ENCODE measurements at regions not wholly inside any gene's neighbourhood (a gene's known extent, or its start where the extent isn't known, plus 50 kb on each side); places are given as distances from the start of the nearest gene placed in this dataset.
A peak's percentile ranks its signal among the peaks of the same experiment; 100 is the strongest.

DNA sequence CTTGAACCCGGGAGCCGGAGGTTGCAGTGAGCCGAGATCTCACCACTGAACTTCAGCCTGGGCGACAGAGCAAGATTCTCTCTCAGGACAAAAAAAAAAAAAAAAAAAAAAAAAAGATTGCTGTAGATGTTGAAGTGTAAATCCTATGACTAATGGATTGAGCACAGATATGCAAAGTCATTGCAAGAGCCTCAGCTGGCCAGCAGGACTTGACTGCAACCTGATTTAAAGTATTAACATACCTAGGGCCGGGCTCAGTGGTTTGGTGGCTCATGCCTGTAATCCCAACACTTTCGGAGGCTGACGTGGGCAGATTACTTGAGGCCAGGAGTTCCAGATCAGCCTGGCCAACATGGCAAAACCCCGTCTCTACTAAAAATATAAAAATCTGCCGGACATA is 69.6 kb upstream of the EPCAM start:
- H4K91ac ChIP-seq (ENCODE audit: low read depth, low read length): no peak overlapping the region
- no peaks in the 10 kb centered on the region for H3K9me3 ChIP-seq (ENCODE audit: insufficient read depth, low read depth, low read length)
- H2BK12ac ChIP-seq (ENCODE audit: low read length): no peak overlapping the region
- DNase-seq: peak; percentile 78 to 85
- H3K4ac ChIP-seq (ENCODE audit: low read depth, low read length): no peak overlapping the region
- no peak overlapping the region for H2AFZ ChIP-seq (ENCODE audit: insufficient read depth, low read length, poor library complexity)
- H3K27me3 ChIP-seq (ENCODE audit: insufficient read depth, low read length): no peaks in the 10 kb centered on the region
- H3K23ac ChIP-seq (ENCODE audit: low read length): no peak overlapping the region
- H4K12ac ChIP-seq (ENCODE audit: low read depth, low read length): no peak overlapping the region
- H2BK120ac ChIP-seq (ENCODE audit: insufficient read depth, low read length, poor library complexity): no peak overlapping the region
- no peak overlapping the region for H3K14ac ChIP-seq (ENCODE audit: low read length)
- H3K27ac ChIP-seq (ENCODE audit: low read depth, low read length): no peak overlapping the region
- H3K18ac ChIP-seq (ENCODE audit: low read length): no peak overlapping the region
- no peak overlapping the region for H2BK5ac ChIP-seq (ENCODE audit: low read depth, low read length, poor library complexity)
- no peaks in the 10 kb centered on the region for H3K36me3 ChIP-seq (ENCODE audit: control insufficient read depth in 1 of 2, insufficient read depth in 2 of 2, low read length in 2 of 2)
- no peak overlapping the region for H2AK5ac ChIP-seq (ENCODE audit: low read length)
- no peak overlapping the region for H4K8ac ChIP-seq (ENCODE audit: low read depth, low read length)
- H3K9ac ChIP-seq (ENCODE audit: low read length): no peak overlapping the region
- no peak overlapping the region for H3K4me3 ChIP-seq (ENCODE audit: low read depth, low read length)
- no peak overlapping the region for H3K4me2 ChIP-seq (ENCODE audit: low read length)
- WGBS (ENCODE audit: extremely low coverage, insufficient coverage, insufficient read length): no CpG with 5 or more reads among the region's 9 CpGs
- H3K79me1 ChIP-seq (ENCODE audit: low read length): no peaks in the 10 kb centered on the region
- no peaks in the 10 kb centered on the region for H3K79me2 ChIP-seq (ENCODE audit: control insufficient read depth, insufficient read depth, low read length, poor library complexity)
- no peaks in the 10 kb centered on the region for H3K4me1 ChIP-seq (ENCODE audit: control insufficient read depth in 1 of 2, insufficient read depth in 2 of 2, low read length in 2 of 2)

DNA sequence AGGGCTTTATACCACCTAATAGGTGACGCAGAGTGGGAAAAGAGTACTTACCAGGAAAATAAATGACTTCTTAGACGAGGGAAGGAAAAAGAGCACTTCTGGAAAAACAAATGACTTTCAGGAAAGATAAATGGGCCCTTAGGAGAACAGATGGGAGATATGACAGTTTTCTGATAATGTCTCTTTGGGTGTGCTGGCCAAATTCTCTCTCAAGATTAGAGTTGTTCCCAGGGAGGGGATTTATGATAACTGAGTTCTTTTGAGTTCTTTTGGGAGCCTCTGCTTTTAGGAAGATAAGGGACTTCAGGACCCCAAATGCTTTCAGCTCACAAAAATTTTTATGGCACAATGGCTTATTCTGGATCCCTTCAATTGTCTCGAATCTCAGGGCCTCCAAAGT is 70.3 kb upstream of the EPCAM start:
- no peaks in the 10 kb centered on the region for H3K79me2 ChIP-seq (ENCODE audit: control insufficient read depth, insufficient read depth, low read length, poor library complexity)
- no peaks in the 10 kb centered on the region for H3K4me1 ChIP-seq (ENCODE audit: control insufficient read depth in 1 of 2, insufficient read depth in 2 of 2, low read length in 2 of 2)
- WGBS (ENCODE audit: extremely low coverage, insufficient coverage, insufficient read length): no CpG with 5 or more reads among the region's 3 CpGs
- no peak overlapping the region for H2AK5ac ChIP-seq (ENCODE audit: low read length)
- no peaks in the 10 kb centered on the region for H3K79me1 ChIP-seq (ENCODE audit: low read length)
- H3K18ac ChIP-seq (ENCODE audit: low read length): no peak overlapping the region
- no peak overlapping the region for H2BK5ac ChIP-seq (ENCODE audit: low read depth, low read length, poor library complexity)
- H3K4me3 ChIP-seq (ENCODE audit: low read depth, low read length): no peak overlapping the region
- H3K4ac ChIP-seq (ENCODE audit: low read depth, low read length): no peak overlapping the region
- H4K91ac ChIP-seq (ENCODE audit: low read depth, low read length): no peak overlapping the region
- H4K8ac ChIP-seq (ENCODE audit: low read depth, low read length): no peak overlapping the region
- no peak overlapping the region for H3K9ac ChIP-seq (ENCODE audit: low read length)
- H2AFZ ChIP-seq (ENCODE audit: insufficient read depth, low read length, poor library complexity): no peak overlapping the region
- H3K23ac ChIP-seq (ENCODE audit: low read length): no peak overlapping the region
- no peak overlapping the region for H3K14ac ChIP-seq (ENCODE audit: low read length)
- no peak overlapping the region for H4K12ac ChIP-seq (ENCODE audit: low read depth, low read length)
- no peak for DNase-seq
- no peak overlapping the region for H3K4me2 ChIP-seq (ENCODE audit: low read length)
- no peak overlapping the region for H3K27ac ChIP-seq (ENCODE audit: low read depth, low read length)
- H3K9me3 ChIP-seq (ENCODE audit: insufficient read depth, low read depth, low read length): no peaks in the 10 kb centered on the region
- H2BK12ac ChIP-seq (ENCODE audit: low read length): no peak overlapping the region
- H2BK120ac ChIP-seq (ENCODE audit: insufficient read depth, low read length, poor library complexity): no peak overlapping the region
- H3K27me3 ChIP-seq (ENCODE audit: insufficient read depth, low read length): no peaks in the 10 kb centered on the region
- no peaks in the 10 kb centered on the region for H3K36me3 ChIP-seq (ENCODE audit: control insufficient read depth in 1 of 2, insufficient read depth in 2 of 2, low read length in 2 of 2)

DNA sequence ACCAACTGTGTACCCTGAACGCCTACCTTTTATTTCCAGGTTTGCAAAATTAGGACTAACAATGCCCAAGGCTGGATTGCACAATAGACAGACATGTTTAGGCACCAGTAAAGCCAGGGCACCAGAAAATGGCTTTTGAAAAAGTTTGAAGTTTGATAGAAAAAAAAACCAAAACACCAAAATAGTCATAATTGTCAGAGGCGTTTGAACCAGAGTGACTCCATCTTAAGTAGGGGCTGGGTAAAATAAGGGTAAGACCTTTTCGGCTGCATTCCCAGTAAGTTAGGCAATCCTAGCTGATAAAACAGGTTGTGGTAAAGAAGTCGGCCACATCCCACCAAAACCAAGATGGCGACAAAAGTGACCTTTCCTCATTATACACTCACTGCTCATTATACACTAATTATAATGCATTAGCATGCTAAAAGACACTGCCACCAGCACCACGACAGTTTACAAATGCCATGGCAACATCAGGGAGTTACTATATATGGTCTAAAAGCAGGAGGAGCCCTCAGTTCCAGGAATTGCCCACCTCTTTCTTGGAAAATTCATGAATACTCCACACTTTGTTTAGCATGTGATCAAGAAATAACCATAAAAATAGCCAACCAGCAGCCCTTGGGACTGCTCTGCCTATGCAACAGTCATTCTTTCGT is 71.2 kb upstream of the EPCAM start:
- H2BK5ac ChIP-seq (ENCODE audit: low read depth, low read length, poor library complexity): no peak overlapping the region
- H2AK5ac ChIP-seq (ENCODE audit: low read length): no peak overlapping the region
- no peaks in the 10 kb centered on the region for H3K36me3 ChIP-seq (ENCODE audit: control insufficient read depth in 1 of 2, insufficient read depth in 2 of 2, low read length in 2 of 2)
- H3K27ac ChIP-seq (ENCODE audit: low read depth, low read length): no peak overlapping the region
- no peak overlapping the region for H3K18ac ChIP-seq (ENCODE audit: low read length)
- no peak overlapping the region for H3K4me2 ChIP-seq (ENCODE audit: low read length)
- H4K12ac ChIP-seq (ENCODE audit: low read depth, low read length): no peak overlapping the region
- H3K14ac ChIP-seq (ENCODE audit: low read length): no peak overlapping the region
- WGBS (ENCODE audit: extremely low coverage, insufficient coverage, insufficient read length): no CpG with 5 or more reads among the region's 7 CpGs
- H2BK120ac ChIP-seq (ENCODE audit: insufficient read depth, low read length, poor library complexity): no peak overlapping the region
- no peaks in the 10 kb centered on the region for H3K9me3 ChIP-seq (ENCODE audit: insufficient read depth, low read depth, low read length)
- H3K27me3 ChIP-seq (ENCODE audit: insufficient read depth, low read length): no peaks in the 10 kb centered on the region
- no peak overlapping the region for H3K4ac ChIP-seq (ENCODE audit: low read depth, low read length)
- DNase-seq: peak in 1 of 2 donors; percentile 36
- H3K9ac ChIP-seq (ENCODE audit: low read length): no peak overlapping the region
- H2AFZ ChIP-seq (ENCODE audit: insufficient read depth, low read length, poor library complexity): no peak overlapping the region
- H3K79me2 ChIP-seq (ENCODE audit: control insufficient read depth, insufficient read depth, low read length, poor library complexity): no peaks in the 10 kb centered on the region
- H3K79me1 ChIP-seq (ENCODE audit: low read length): no peaks in the 10 kb centered on the region
- no peak overlapping the region for H2BK12ac ChIP-seq (ENCODE audit: low read length)
- H3K23ac ChIP-seq (ENCODE audit: low read length): no peak overlapping the region
- no peak overlapping the region for H3K4me3 ChIP-seq (ENCODE audit: low read depth, low read length)
- H3K4me1 ChIP-seq (ENCODE audit: control insufficient read depth in 1 of 2, insufficient read depth in 2 of 2, low read length in 2 of 2): no peaks in the 10 kb centered on the region
- H4K91ac ChIP-seq (ENCODE audit: low read depth, low read length): no peak overlapping the region
- H4K8ac ChIP-seq (ENCODE audit: low read depth, low read length): no peak overlapping the region

DNA sequence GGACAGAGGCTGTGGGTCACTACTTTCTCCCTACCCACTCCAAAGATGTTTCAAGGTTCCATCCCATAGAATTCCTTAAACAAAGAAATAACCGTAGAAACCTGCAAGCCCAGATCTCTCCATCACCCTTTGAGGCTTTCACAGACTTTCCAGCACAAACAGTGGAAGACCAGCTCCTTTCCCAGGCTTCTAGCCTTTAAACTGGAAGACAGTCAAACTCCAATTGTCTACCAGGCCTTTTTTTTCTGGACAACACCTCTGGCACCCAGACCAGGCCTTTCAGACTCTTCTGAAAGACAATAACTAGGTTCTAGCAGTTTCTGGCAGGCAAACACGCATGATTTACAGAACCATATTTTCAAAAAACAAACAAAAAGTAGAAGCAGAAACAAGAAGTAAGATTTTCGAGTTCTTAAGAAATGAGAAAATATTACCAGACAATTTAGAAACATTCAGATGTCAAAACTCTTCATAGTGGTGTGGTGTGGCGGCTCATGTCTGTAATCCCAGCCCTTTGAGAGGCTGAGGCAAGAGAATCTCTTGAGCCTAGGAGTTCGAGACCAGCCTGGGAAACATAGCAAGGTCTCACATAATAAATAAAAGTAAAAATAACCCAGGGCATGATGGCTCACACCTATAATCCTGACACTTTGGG is 73.0 kb upstream of the EPCAM start:
- no peak overlapping the region for H3K9ac ChIP-seq (ENCODE audit: low read length)
- no peak overlapping the region for H2BK5ac ChIP-seq (ENCODE audit: low read depth, low read length, poor library complexity)
- no peak overlapping the region for H3K4me2 ChIP-seq (ENCODE audit: low read length)
- H3K36me3 ChIP-seq (ENCODE audit: control insufficient read depth in 1 of 2, insufficient read depth in 2 of 2, low read length in 2 of 2): no peaks in the 10 kb centered on the region
- H3K27me3 ChIP-seq (ENCODE audit: insufficient read depth, low read length): no peaks in the 10 kb centered on the region
- no peak overlapping the region for H4K12ac ChIP-seq (ENCODE audit: low read depth, low read length)
- no peak overlapping the region for H3K4me3 ChIP-seq (ENCODE audit: low read depth, low read length)
- H4K91ac ChIP-seq (ENCODE audit: low read depth, low read length): no peak overlapping the region
- no peak overlapping the region for H2AK5ac ChIP-seq (ENCODE audit: low read length)
- no peak overlapping the region for H3K14ac ChIP-seq (ENCODE audit: low read length)
- H3K18ac ChIP-seq (ENCODE audit: low read length): no peak overlapping the region
- no peaks in the 10 kb centered on the region for H3K79me1 ChIP-seq (ENCODE audit: low read length)
- no peaks in the 10 kb centered on the region for H3K4me1 ChIP-seq (ENCODE audit: control insufficient read depth in 1 of 2, insufficient read depth in 2 of 2, low read length in 2 of 2)
- no peak overlapping the region for H3K27ac ChIP-seq (ENCODE audit: low read depth, low read length)
- H2BK120ac ChIP-seq (ENCODE audit: insufficient read depth, low read length, poor library complexity): no peak overlapping the region
- no peak overlapping the region for H3K23ac ChIP-seq (ENCODE audit: low read length)
- H3K4ac ChIP-seq (ENCODE audit: low read depth, low read length): no peak overlapping the region
- H3K79me2 ChIP-seq (ENCODE audit: control insufficient read depth, insufficient read depth, low read length, poor library complexity): no peaks in the 10 kb centered on the region
- H3K9me3 ChIP-seq (ENCODE audit: insufficient read depth, low read depth, low read length): no peaks in the 10 kb centered on the region
- DNase-seq: no peak
- no peak overlapping the region for H2BK12ac ChIP-seq (ENCODE audit: low read length)
- WGBS (ENCODE audit: extremely low coverage, insufficient coverage, insufficient read length): no CpG with 5 or more reads among the region's 5 CpGs
- no peak overlapping the region for H2AFZ ChIP-seq (ENCODE audit: insufficient read depth, low read length, poor library complexity)
- no peak overlapping the region for H4K8ac ChIP-seq (ENCODE audit: low read depth, low read length)

Measured in trophoblast cell (in vitro differentiated cells and primary cell).